NCI-H146 (cell line): ENCODE measurements at regions not wholly inside any gene's neighbourhood (a gene's known extent, or its start where the extent isn't known, plus 50 kb on each side); places are given as distances from the start of the nearest gene placed in this dataset.
"Not testable (repeated sequence)": the region's sequence is repeated elsewhere in the genome, so short reads cannot be mapped to it uniquely, and the experiment has no call there.

ENCODE experiments used
- DNase-seq: peaks from one replicate; lab custom pipeline; 2025; lab: John Stamatoyannopoulos, UW

GRCh38 chr21:14613486-14614224, 67.5 kb upstream of the SAMSN1 start:
- DNase-seq, result no peak

DNA sequence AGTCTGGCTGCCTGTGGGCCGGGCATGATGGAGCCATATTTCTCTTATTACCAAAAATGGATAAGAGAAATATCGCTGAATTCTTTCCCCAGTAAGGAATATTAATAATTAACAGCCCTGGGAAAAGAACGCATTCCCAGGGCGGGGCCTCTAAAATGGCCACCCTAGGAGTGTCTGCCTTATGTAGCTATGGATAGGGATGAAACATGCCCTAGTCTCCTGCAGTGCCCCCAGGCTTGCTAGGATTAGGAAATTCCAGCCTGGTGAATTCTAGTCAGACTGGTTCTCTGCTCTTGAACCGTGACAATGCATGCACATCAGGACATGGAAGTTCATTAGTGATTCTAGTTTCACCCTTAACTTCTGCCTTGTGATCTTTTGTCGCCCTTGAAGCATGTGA, 64.0 kb upstream of the SAMSN1 start:
- DNase-seq, result not testable (repeated sequence)

DNA sequence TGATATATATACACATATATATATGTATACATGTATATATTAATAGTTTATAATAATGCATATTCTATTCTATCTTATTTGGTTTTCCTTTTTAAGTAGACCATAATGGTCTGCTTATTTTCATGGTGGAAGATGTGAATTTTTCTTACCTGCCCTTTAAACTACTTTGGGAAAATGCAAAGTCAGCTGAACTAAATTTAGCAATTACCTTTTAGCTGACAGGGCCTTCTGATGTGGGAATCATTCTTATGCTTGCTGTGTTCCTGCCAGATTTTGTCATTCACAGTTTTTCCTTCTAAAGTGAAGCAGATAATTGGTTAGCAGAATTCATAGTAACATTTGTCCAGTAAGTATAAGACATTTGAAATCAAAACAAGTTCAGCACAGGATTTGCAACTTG, 63.2 kb upstream of the SAMSN1 start:
- no peak for DNase-seq

DNA sequence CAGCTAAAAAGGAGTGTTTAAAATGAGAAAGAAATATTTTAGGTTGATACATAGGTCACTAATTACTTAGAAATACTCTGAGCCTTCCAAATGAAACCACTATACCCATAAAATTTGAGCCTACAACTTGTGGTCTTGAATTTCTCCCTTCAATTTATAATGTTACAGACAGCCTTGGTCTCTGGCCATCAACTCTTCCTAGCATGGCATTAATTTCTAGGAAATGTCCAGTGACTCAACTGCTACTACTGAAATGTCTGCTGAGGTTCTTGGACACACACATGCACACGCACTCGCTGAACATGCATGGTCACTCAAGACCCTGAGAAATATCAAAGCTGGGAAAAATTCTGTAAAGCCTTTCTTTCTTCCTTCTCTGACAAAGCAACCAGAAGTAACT, 61.1 kb upstream of the SAMSN1 start:
- DNase-seq, result no peak

DNA sequence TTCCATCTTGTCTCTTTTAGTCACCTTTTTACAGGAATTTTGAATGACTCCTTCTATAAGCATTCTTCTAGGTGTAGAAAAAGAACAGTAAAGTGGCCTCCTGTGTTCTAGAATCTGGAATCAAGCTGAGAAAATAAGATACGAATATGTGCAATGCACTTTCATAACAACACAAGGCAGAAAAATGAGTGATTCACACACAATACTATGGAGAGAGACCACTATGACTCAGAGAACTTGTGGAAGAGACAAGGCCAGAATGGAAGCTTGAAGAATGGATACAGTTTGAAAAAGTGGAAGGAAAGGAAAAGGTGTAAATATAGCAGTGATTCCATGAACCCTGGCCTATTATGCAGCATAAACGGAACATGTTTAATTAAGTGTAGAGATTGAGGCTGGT, 57.1 kb upstream of the SAMSN1 start:
- no peak for DNase-seq

DNA sequence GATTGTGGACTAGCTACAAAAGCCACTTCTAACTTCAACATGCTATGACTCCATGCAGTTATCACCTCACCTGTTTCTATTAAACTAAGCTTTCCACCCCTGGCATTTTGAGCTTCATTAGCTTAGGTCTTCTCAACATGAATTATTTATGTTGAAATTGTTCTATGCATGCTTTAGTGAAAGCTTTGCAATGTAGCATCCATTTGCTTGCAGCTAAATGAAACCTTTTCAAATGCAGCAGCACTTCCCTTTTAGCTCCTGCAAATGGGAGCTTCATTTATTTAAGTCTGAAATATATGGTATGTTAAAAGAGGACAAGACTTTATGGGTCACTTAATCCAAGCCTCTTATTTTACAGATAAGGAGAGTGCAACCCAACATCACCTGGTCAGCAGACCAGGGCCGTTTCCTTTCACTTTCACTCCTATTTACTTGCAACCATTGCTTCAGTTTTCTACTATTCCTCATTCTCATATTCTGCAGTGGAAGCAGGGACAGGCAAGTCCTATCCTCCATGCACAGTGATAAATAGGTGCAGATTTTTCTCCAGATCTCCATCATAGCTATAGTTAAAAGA, 56.4 kb upstream of the SAMSN1 start:
- DNase-seq, result no peak

DNA sequence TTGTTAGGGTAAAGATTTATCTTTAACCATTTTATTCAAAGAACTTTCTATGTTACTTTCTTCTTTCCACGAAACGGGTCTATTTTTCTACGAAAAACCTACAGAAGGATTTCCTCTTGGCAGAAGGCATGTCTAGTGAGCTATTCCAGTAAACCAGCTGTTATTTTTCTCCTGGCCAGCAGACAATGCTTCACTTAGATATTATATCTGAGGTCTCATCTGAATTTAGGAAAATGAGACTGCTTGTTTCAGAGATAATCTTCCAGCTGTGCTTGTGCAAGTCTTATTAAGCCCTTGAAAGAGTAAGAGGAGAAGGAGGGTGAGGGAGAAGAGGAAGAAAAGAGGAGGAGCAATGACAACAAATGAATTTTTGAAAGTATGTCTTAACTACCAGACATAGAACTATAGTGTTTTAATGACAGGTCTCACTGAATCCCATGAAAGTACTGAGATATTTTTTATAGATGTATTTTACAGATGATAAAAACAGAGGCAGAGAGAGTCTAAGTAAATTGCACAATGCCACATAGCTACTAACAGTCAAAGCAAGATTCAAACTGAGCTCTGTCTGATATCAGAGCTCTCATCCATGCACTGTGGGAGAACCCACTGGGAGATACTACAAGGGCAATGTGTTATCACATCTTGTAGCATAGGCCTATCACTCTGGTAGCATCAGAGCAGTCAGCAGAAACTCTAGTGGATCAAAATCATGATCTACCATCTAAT, 54.6 kb upstream of the SAMSN1 start:
- DNase-seq, result no peak

DNA sequence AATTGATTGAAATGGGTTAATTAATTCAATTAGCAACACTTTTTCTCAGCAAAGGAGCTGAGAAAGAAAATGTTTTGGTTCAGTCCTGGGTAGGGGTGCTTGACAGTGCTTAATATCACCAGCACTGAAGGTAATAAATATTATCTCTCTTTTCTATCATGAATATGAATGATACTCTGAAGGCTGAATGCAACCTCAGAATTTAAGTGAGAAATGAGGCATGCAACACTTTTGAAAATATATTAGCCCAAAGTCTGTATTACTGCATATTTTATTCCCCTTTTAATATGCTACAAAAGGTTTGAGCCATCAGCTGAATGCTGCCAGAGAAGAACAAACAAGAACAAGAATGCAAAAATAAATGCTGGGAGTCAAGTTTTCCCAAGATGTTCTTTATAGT, 52.0 kb upstream of the SAMSN1 start:
- DNase-seq, result no peak
